Sigmoid colon (tissue), 6 donors: ENCODE measurements at regions not wholly inside any gene's neighbourhood (a gene's known extent, or its start where the extent isn't known, plus 50 kb on each side); places are given as distances from the start of the nearest gene placed in this dataset.
"Not testable (repeated sequence)": the region's sequence is repeated elsewhere in the genome, so short reads cannot be mapped to it uniquely, and the experiment has no call there.

Experiments used
- DNase-seq: peaks from one replicate; pipeline ENCODE4 v3.0.0-alpha.2; 2019
- H3K27ac ChIP-seq, 4 donors: fragments of 200-600 bp; sonication (generic); one replicate each; pipeline ENCODE4 v1.5.1; 2016 to 2019; ENCODE audit warnings: mild to moderate bottlenecking in 1 of 4
- H3K27me3 ChIP-seq, 3 donors: fragments of 200-600 bp; sonication (generic); one replicate each; pipeline ENCODE4 v1.5.1; 2019; ENCODE audit warnings: mild to moderate bottlenecking in 1 of 3
- H3K36me3 ChIP-seq, 4 donors: fragments of 200-600 bp; sonication (generic); one replicate each; pipeline ENCODE4 v1.5.1; 2016 to 2019
- H3K4me1 ChIP-seq, 4 donors: fragments of 200-600 bp; sonication (generic); one replicate each; pipeline ENCODE4 v1.5.1; 2017 to 2019
- H3K4me3 ChIP-seq, 4 donors: fragments of 200-600 bp; sonication (generic); one replicate each; pipeline ENCODE4 v1.5.1; 2017 to 2019; ENCODE audit warnings: mild to moderate bottlenecking in 2 of 4, moderate library complexity in 1 of 4
- H3K9me3 ChIP-seq, 4 donors: fragments of 200-600 bp in 3 of 4; sonication (generic) in 3 of 4; one replicate each; pipeline versions ENCODE4 v1.5.1 to v1.6.1; 2013 to 2019
- CTCF ChIP-seq, 4 experiments: fragments of 450-650 bp in 3 of 4; fragments of 200-600 bp in 1 of 4; IDR thresholded peaks; one replicate each; pipeline ENCODE4 v1.5.1; 2016 to 2019; ENCODE audit warnings: antibody characterized with exemption in 4 of 4, mild to moderate bottlenecking in 3 of 4, moderate library complexity in 2 of 4
- EP300 ChIP-seq, 4 donors: sonication (generic); formaldehyde crosslinking; IDR thresholded peaks; one replicate each; pipeline ENCODE4 v1.6.1; 2017; ENCODE audit warnings: antibody characterized with exemption in 4 of 4
- POLR2A ChIP-seq, 2 donors: fragments of 450-650 bp; IDR thresholded peaks; one replicate each; pipeline ENCODE4 v1.6.1; 2016; ENCODE audit warnings: antibody characterized with exemption in 2 of 2, mild to moderate bottlenecking in 2 of 2, moderate library complexity in 2 of 2
- POLR2AphosphoS5 ChIP-seq, 4 donors: sonication (generic); formaldehyde crosslinking; IDR thresholded peaks; one replicate each; pipeline ENCODE4 v1.6.1; 2017; ENCODE audit warnings: antibody characterized with exemption in 4 of 4
- WGBS, 2 donors: extraction: QIAGEN DNeasy Blood & Tissue Kit; methylation state at CpG; one replicate each; pipeline ENCODE4 v1.1.7; 2013; 5-methylcytosine and 5-hydroxymethylcytosine counted together
- intact Hi-C: fragments of 100-400 bp; cut with DNase I; formaldehyde crosslinking; loops from one replicate; pipeline ENCODE4 v1.15.1; 2023
- donor health status: healthy with polysubstance abuse.
- donor health status: healthy.

DNA sequence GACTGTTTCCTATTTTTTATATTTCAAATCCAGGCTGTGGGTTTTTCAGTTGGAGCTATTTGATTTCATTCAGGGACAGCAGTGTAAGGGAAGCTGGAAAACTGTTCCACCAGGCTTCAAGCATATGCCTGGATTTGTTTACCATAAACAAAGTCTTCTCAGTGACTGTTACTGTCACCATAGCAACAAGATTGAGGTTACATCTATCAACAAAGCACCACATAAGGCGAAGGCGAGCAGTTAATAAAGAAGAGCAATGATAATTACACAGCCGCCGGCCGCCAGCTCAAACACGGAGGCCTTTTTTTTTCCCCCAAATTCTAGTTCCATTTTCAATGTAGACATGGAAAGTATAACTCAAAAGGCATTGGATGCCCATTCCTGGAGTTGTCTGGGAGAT lies 553.7 kb upstream of the SYT4 start:
- no peak overlapping the region for H3K4me3 ChIP-seq
- intact Hi-C loops, result no loop called here
- DNase-seq, result no peak
- TF ChIP-seq POLR2AphosphoS5 (IDR thresholded peaks at IDR 0.05) (no peak), CTCF (IDR thresholded peaks at IDR 0.05) (no peak), POLR2A (IDR thresholded peaks at IDR 0.05) (no peak), EP300 (IDR thresholded peaks at IDR 0.05) (no peak)
- no peaks in the 10 kb centered on the region for H3K27me3 ChIP-seq
- H3K36me3 ChIP-seq, result no peaks in the 10 kb centered on the region
- no peaks in the 10 kb centered on the region for H3K4me1 ChIP-seq
- H3K27ac ChIP-seq, result no peak overlapping the region
- 77 to 82% methylated on average over 6 of the region's 6 CpGs for WGBS, 2 donors
- no peaks in the 10 kb centered on the region for H3K9me3 ChIP-seq

GRCh38 chr18:43846299-43846698 lies 569.0 kb upstream of the SYT4 start:
- intact Hi-C loops, result no loop called here
- H3K27ac ChIP-seq, result peak overlapping the region; percentile 27 to 62 (median 42)
- no peak overlapping the region for H3K4me3 ChIP-seq
- H3K4me1 ChIP-seq, result no peaks in the 10 kb centered on the region
- H3K36me3 ChIP-seq, result no peaks in the 10 kb centered on the region
- TF ChIP-seq POLR2AphosphoS5 (IDR thresholded peaks at IDR 0.05) (no peak), EP300 (IDR thresholded peaks at IDR 0.05) (no peak), CTCF (IDR thresholded peaks at IDR 0.05) (no peak), POLR2A (IDR thresholded peaks at IDR 0.05) (no peak)
- 40 to 70% methylated on average over 1 of the region's 1 CpG for WGBS, 2 donors
- DNase-seq, result no peak
- H3K9me3 ChIP-seq, result no peaks in the 10 kb centered on the region
- H3K27me3 ChIP-seq, result no peaks in the 10 kb centered on the region

DNA sequence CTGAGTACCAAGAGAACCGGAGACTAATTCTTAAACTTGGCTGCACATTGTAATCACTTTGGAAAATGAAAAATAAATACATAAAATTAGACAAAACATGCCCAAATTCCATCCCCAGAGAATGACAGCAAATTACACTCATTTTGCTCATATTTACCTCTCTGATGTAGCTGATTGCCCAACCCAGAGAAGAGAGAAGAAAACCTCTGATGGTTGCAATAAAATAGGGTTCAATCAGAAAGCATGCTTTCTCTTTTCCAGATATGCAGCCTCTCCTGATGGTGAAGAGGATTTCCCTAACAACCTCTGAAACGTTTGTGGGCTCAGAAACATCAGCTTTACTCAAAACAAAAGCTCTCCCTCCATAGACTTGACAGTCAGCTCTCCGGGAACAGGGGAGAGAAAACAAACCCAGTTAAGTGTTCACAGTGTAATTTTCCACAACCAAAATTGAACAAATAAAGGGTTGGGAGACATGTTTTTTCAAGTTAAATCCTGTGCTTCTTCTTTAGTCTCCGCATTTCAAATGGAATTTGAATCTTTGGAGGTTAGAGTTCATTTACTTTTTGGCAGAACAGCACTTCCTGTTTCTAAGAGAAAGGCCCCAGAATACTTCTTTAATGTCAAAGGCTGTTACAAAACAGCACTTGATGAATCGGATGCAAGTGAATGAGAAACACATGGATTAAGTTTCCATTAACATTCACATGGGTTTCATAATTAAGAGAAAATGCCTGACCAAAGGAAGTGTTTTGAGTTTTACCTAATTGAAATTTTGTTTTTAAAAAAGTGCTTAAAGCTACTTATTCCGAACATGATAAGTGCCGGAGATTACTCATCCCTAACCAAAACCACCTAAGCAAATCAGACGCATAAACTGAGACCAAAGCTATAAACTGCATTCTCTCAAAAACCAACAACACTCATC lies 570.1 kb upstream of the SYT4 start:
- Histone ChIP-seq H3K27me3 (no peaks in the 10 kb centered on the region), H3K27ac (peak overlapping the region; percentile 27 to 62 (median 42)), H3K4me3 (no peak overlapping the region), H3K9me3 (no peaks in the 10 kb centered on the region), H3K4me1 (no peaks in the 10 kb centered on the region), H3K36me3 (no peaks in the 10 kb centered on the region)
- TF ChIP-seq POLR2AphosphoS5 (IDR thresholded peaks at IDR 0.05), result peak in 1 of 4 donors; percentile 11
- TF ChIP-seq CTCF (IDR thresholded peaks at IDR 0.05), result no peak
- intact Hi-C loops, result no loop called here
- DNase-seq, result no peak
- 50 to 53% methylated on average over 8 of the region's 8 CpGs for WGBS, 2 donors

GRCh38 chr18:43849831-43850230 lies 572.5 kb upstream of the SYT4 start:
- DNase-seq, H3K4me3 ChIP-seq, H3K27me3 ChIP-seq, H3K4me1 ChIP-seq, H3K36me3 ChIP-seq, intact Hi-C loops, H3K9me3 ChIP-seq, H3K27ac ChIP-seq: not testable (repeated sequence)
- 50 to 79% methylated on average over 2 of the region's 2 CpGs for WGBS, 2 donors

DNA sequence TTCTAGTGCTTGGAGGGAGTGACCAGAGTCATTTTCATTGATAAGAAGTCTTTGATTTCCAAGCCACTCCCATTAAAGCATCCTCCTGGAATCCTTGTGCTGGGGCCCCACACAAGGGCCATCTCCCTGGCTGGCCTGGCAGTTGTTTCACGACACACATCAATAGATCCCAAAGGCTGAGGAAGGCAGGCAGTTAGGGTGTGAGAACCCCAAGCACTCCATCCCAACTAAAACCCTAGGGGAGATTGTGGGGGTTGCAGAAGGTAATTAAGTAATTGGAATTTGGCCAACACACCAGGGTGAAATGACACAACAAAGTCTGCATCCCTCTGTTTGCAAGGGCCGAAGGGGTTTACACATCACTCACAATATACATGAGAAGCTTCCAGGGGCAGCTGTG lies 578.1 kb upstream of the SYT4 start:
- DNase-seq, result no peak
- no peaks in the 10 kb centered on the region for H3K9me3 ChIP-seq
- no peaks in the 10 kb centered on the region for H3K36me3 ChIP-seq
- H3K27me3 ChIP-seq, result no peaks in the 10 kb centered on the region
- no peak overlapping the region for H3K4me3 ChIP-seq
- H3K27ac ChIP-seq, result no peak overlapping the region
- no peaks in the 10 kb centered on the region for H3K4me1 ChIP-seq
- TF ChIP-seq EP300 (IDR thresholded peaks at IDR 0.05) (no peak), CTCF (IDR thresholded peaks at IDR 0.05) (no peak), POLR2A (IDR thresholded peaks at IDR 0.05) (no peak), POLR2AphosphoS5 (IDR thresholded peaks at IDR 0.05) (no peak)
- intact Hi-C loops, result no loop called here
- 37 to 59% methylated on average over 2 of the region's 2 CpGs for whole genome bisulfite sequencing, 2 donors
